ENCODE measurements at regions not wholly inside any gene's neighbourhood (a gene's known extent, or its start where the extent isn't known, plus 50 kb on each side); places are given as distances from the start of the nearest gene placed in this dataset.

DNA sequence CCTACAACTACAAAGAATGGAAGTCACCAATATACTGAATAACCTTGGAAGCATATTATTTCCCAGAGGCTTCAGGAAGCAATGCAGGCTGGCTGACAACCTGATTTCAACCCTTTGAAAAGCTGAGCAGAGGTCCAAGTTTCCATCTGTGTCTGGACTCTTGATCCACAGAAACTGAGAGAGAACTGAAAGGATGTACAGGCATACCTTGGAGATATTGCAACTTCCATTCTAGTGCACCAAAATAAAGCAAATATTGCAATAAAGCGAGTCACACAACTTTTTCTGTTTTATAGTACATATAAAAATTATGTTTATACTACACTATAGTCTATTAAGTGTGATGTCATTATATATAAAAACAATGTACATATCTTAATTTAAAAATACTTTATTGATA is 85.3 kb downstream of the TYW3 start:
- H3K9me3 ChIP-seq (ENCODE audit: low read depth) = no peaks in the 10 kb centered on the region
- H3K79me2 ChIP-seq (ENCODE audit: insufficient read depth) = no peaks in the 10 kb centered on the region
- DNase-seq = no peak
- no peak overlapping the region for H3K4me3 ChIP-seq
- H3K27me3 ChIP-seq (replicated peaks; ENCODE audit: insufficient read depth) = no peaks in the 10 kb centered on the region
- no peak overlapping the region for H3K9ac ChIP-seq
- H3K4me1 ChIP-seq (ENCODE audit: insufficient read depth) = no peaks in the 10 kb centered on the region
- no peaks in the 10 kb centered on the region for H3F3A ChIP-seq (ENCODE audit: insufficient read depth)
- TF ChIP-seq EZH2phosphoT487 (IDR thresholded peaks at IDR 0.05; ENCODE audit: insufficient read depth, low read depth) (no peak), EZH2 (IDR thresholded peaks at IDR 0.05; ENCODE audit: insufficient read depth, poor library complexity, severe bottlenecking) (no peak)
- in situ Hi-C loops (cut with MboI) = no loop called here
- H3K4me2 ChIP-seq (ENCODE audit: unreplicated experiment) = no peak overlapping the region
- WGBS, 2 experiments (ENCODE audit: low coverage in 1 of 2, low lambda C conversion rate in 2 of 2, missing lambda C conversion rate in 2 of 2) = 29 to 36% methylated on average over 1 of the region's 1 CpG
- no peaks in the 10 kb centered on the region for H3K36me3 ChIP-seq (ENCODE audit: low read depth)
- H3K27ac ChIP-seq = no peak overlapping the region
- no peak overlapping the region for H2AFZ ChIP-seq
- H4K20me1 ChIP-seq (ENCODE audit: insufficient read depth) = no peaks in the 10 kb centered on the region
- H3K9me2 ChIP-seq (ENCODE audit: insufficient read depth) = no peaks in the 10 kb centered on the region

DNA sequence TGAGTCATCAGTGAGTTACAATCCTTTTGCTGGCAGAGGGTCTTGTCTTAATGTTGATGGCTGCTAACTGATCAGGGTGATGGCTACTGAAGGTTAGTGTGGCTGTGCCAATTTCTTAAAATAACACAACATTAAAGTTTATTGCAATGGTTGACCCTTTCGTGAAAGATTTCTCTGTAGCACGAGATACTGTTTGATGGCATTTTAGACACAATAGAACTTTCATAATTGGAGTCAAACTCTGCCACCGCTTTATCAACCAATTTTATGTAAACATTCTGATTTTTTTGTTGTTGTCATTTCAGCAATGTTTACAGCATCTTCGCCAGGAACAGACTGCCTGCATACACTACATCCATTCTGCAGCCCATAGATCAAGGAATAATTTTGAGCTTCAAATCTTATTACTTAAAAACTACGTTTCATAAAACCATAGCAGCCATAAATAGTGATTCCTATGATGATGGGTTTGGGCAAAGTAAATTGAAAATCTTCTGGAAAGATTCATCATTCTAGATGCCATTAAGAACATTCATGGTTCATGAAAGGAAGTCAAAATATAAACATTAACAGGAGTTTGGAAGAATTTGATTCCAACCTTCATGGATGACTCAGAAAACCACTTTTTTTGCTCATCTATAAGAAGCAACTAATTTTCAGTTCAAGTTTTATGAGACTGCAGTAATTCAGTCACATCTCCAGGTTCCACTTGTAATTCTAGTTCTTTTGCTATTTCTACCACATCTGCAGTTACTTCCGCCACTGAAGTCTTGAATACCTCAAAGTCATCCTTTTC is 85.9 kb downstream of the TYW3 start:
- Histone ChIP-seq H3K9me2 (ENCODE audit: insufficient read depth) (no peaks in the 10 kb centered on the region), H4K20me1 (ENCODE audit: insufficient read depth) (no peaks in the 10 kb centered on the region), H3K9me3 (ENCODE audit: low read depth) (no peaks in the 10 kb centered on the region), H3K4me1 (ENCODE audit: insufficient read depth) (no peaks in the 10 kb centered on the region), H3K36me3 (ENCODE audit: low read depth) (no peaks in the 10 kb centered on the region), H3K27ac (no peak overlapping the region), H3K9ac (no peak overlapping the region), H3K4me2 (ENCODE audit: unreplicated experiment) (no peak overlapping the region), H3F3A (ENCODE audit: insufficient read depth) (no peaks in the 10 kb centered on the region), H3K4me3 (no peak overlapping the region), H2AFZ (no peak overlapping the region), H3K79me2 (ENCODE audit: insufficient read depth) (no peaks in the 10 kb centered on the region), H3K27me3 (replicated peaks; ENCODE audit: insufficient read depth) (no peaks in the 10 kb centered on the region)
- 21 to 26% methylated on average over 6 of the region's 6 CpGs for WGBS, 2 experiments (ENCODE audit: low coverage in 1 of 2, low lambda C conversion rate in 2 of 2, missing lambda C conversion rate in 2 of 2)
- TF ChIP-seq EZH2 (IDR thresholded peaks at IDR 0.05; ENCODE audit: insufficient read depth, poor library complexity, severe bottlenecking) = no peak
- TF ChIP-seq EZH2phosphoT487 (IDR thresholded peaks at IDR 0.05; ENCODE audit: insufficient read depth, low read depth) = no peak
- peak; percentile 6 for DNase-seq
- in situ Hi-C loops (cut with MboI) = no loop called here

DNA sequence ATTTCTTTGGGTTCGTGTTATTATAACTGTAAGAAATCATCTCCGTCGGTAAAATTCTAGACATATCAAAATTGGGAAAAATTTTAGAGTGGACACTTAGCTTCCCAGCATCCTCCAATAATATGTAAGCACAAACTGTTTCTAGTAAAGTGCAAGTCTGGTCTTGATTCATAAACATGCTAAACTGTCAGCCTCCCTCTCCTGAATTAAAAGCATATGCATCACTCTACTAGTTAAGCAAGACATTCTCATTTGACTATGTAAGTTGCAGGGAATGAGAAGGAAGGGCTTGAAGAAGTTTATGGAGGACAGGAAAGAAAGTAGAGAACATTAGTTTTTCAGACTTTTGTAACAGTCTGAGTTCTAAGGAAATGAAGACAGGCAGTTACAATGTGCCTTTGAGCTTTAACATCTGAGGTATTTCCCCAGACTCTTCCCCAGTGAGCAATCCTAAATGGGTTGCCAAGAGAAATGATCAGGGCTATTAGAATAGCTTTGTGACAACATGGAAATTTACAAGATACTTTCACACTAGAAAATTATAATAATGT is 90.0 kb downstream of the TYW3 start:
- TF ChIP-seq EZH2phosphoT487 (IDR thresholded peaks at IDR 0.05; ENCODE audit: insufficient read depth, low read depth) (no peak), EZH2 (IDR thresholded peaks at IDR 0.05; ENCODE audit: insufficient read depth, poor library complexity, severe bottlenecking) (no peak)
- no peaks in the 10 kb centered on the region for H3K9me2 ChIP-seq (ENCODE audit: insufficient read depth)
- no peak overlapping the region for H3K4me3 ChIP-seq
- in situ Hi-C loops (cut with MboI) = no loop called here
- H3F3A ChIP-seq (ENCODE audit: insufficient read depth) = no peaks in the 10 kb centered on the region
- H2AFZ ChIP-seq = no peak overlapping the region
- no peak overlapping the region for H3K27ac ChIP-seq
- H4K20me1 ChIP-seq (ENCODE audit: insufficient read depth) = no peaks in the 10 kb centered on the region
- H3K9me3 ChIP-seq (ENCODE audit: low read depth) = no peaks in the 10 kb centered on the region
- no peaks in the 10 kb centered on the region for H3K4me1 ChIP-seq (ENCODE audit: insufficient read depth)
- no peaks in the 10 kb centered on the region for H3K27me3 ChIP-seq (replicated peaks; ENCODE audit: insufficient read depth)
- no peak for DNase-seq
- H3K36me3 ChIP-seq (ENCODE audit: low read depth) = no peaks in the 10 kb centered on the region
- H3K4me2 ChIP-seq (ENCODE audit: unreplicated experiment) = no peak overlapping the region
- 19 to 22% methylated on average over 3 of the region's 3 CpGs for WGBS, 2 experiments (ENCODE audit: low coverage in 1 of 2, low lambda C conversion rate in 2 of 2, missing lambda C conversion rate in 2 of 2)
- H3K9ac ChIP-seq = no peak overlapping the region
- H3K79me2 ChIP-seq (ENCODE audit: insufficient read depth) = no peaks in the 10 kb centered on the region

DNA sequence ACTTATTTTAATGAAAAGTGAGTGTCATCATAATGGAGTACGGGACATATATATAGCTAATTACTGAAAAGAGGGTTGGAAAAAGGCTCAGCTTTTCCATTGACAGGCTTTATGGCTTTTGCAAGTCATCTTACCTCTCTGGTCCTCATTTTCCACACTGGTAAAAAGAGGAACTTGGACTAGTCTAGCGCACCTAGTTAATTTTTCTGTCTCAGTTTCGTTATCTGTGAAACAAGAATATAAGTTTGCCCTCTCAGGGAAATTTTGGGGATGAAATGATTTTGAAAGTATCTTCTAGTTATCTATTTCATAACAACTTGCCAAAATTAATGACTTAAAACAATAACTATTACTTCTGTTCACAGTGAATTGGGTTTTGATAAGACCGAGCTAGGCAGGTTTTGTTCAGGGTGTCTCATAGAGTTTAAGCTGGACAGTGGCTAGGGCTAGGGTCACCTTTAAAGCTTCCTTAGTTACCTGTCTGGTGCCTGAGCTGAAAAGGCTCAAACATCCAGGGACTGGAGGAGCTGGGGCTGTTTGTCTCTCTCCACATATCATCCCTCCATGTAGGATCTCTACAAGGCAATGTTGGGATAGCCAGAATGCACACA is 91.7 kb downstream of the TYW3 start:
- 30 to 34% methylated on average over 4 of the region's 4 CpGs for WGBS, 2 experiments (ENCODE audit: low coverage in 1 of 2, low lambda C conversion rate in 2 of 2, missing lambda C conversion rate in 2 of 2)
- Histone ChIP-seq H3K79me2 (ENCODE audit: insufficient read depth) (no peaks in the 10 kb centered on the region), H3K9me3 (ENCODE audit: low read depth) (no peaks in the 10 kb centered on the region), H3K27me3 (replicated peaks; ENCODE audit: insufficient read depth) (no peaks in the 10 kb centered on the region), H3K4me3 (no peak overlapping the region), H3K36me3 (ENCODE audit: low read depth) (no peaks in the 10 kb centered on the region), H2AFZ (no peak overlapping the region), H3K9ac (no peak overlapping the region), H3K9me2 (ENCODE audit: insufficient read depth) (no peaks in the 10 kb centered on the region), H3F3A (ENCODE audit: insufficient read depth) (no peaks in the 10 kb centered on the region), H3K4me2 (ENCODE audit: unreplicated experiment) (no peak overlapping the region), H4K20me1 (ENCODE audit: insufficient read depth) (no peaks in the 10 kb centered on the region), H3K27ac (no peak overlapping the region), H3K4me1 (ENCODE audit: insufficient read depth) (no peaks in the 10 kb centered on the region)
- in situ Hi-C loops (cut with MboI) = no loop called here
- TF ChIP-seq EZH2 (IDR thresholded peaks at IDR 0.05; ENCODE audit: insufficient read depth, poor library complexity, severe bottlenecking) = no peak
- no peak for TF ChIP-seq EZH2phosphoT487 (IDR thresholded peaks at IDR 0.05; ENCODE audit: insufficient read depth, low read depth)
- DNase-seq = no peak
